Left ventricle myocardium inferior (tissue), 1 donor: ENCODE measurements at regions not wholly inside any gene's neighbourhood (a gene's known extent, or its start where the extent isn't known, plus 50 kb on each side); places are given as distances from the start of the nearest gene placed in this dataset.

Experiments
- DNase-seq: peaks from one replicate; pipeline ENCODE4 v3.0.0-alpha.2; 2020
- H3K27ac ChIP-seq: fragments of 200-600 bp; replicated peaks from 2 replicates; pipeline ENCODE4 v1.8.0; 2021
- H3K27me3 ChIP-seq: fragments of 200-600 bp; 2 replicates; pipeline ENCODE4 v1.8.0; 2021; ENCODE audit warnings: low read depth
- H3K36me3 ChIP-seq: fragments of 200-600 bp; 2 replicates; pipeline ENCODE4 v1.8.0; 2021
- H3K4me1 ChIP-seq: fragments of 200-600 bp; 2 replicates; pipeline ENCODE4 v1.8.0; 2021
- H3K4me3 ChIP-seq: fragments of 200-600 bp; 2 replicates; pipeline ENCODE4 v1.8.0; 2021; ENCODE audit warnings: mild to moderate bottlenecking, moderate library complexity
- H3K9me3 ChIP-seq: fragments of 200-600 bp; replicated peaks from 2 replicates; pipeline ENCODE4 v1.8.0; 2021
- intact Hi-C: fragments of 100-400 bp; cut with micrococcal nuclease; formaldehyde crosslinking; loops from one replicate; pipeline ENCODE4 v1.11.0; 2022
- TF ChIP-seq, protein P1 (sequence below): fragments of 200-600 bp; IDR thresholded peaks from 2 replicates; pipeline ENCODE4 v1.8.0; 2021; ENCODE audit warnings: antibody characterized with exemption, mild to moderate bottlenecking, borderline replicate concordance
- donor health status: DM: no; HTN: yes; CAD: no; lungs with severe emphysema.

DNA sequence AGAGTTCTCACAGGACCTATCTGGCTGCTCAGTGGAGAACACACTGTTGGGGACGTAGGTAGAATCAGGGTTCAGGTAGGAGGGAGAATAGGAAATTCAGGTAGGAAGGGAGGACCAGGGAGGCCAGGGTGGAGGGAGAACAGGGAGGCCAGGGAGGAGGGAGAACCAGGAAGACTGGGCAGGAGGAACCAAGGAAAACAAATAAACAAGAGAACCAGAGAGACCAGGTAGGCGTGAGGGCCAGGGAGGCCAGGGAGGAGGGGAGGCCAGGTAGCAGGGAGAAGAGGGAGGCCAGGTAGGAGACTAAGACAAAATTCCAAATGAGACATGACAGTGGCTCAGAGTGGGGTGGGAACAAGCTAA lies 337.6 kb downstream of the EIPR1 start:
- H3K27me3 ChIP-seq: peaks cover 45% of the 10 kb centered on the region
- peaks cover 23% of the 10 kb centered on the region for H3K4me1 ChIP-seq
- no peak overlapping the region for H3K4me3 ChIP-seq
- H3K9me3 ChIP-seq: no peaks in the 10 kb centered on the region
- H3K36me3 ChIP-seq: no peaks in the 10 kb centered on the region
- DNase-seq: no peak
- intact Hi-C loops: no loop called here
- H3K27ac ChIP-seq: no peak overlapping the region
- TF ChIP-seq, protein P1, sequence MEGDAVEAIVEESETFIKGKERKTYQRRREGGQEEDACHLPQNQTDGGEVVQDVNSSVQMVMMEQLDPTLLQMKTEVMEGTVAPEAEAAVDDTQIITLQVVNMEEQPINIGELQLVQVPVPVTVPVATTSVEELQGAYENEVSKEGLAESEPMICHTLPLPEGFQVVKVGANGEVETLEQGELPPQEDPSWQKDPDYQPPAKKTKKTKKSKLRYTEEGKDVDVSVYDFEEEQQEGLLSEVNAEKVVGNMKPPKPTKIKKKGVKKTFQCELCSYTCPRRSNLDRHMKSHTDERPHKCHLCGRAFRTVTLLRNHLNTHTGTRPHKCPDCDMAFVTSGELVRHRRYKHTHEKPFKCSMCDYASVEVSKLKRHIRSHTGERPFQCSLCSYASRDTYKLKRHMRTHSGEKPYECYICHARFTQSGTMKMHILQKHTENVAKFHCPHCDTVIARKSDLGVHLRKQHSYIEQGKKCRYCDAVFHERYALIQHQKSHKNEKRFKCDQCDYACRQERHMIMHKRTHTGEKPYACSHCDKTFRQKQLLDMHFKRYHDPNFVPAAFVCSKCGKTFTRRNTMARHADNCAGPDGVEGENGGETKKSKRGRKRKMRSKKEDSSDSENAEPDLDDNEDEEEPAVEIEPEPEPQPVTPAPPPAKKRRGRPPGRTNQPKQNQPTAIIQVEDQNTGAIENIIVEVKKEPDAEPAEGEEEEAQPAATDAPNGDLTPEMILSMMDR: no peak

DNA sequence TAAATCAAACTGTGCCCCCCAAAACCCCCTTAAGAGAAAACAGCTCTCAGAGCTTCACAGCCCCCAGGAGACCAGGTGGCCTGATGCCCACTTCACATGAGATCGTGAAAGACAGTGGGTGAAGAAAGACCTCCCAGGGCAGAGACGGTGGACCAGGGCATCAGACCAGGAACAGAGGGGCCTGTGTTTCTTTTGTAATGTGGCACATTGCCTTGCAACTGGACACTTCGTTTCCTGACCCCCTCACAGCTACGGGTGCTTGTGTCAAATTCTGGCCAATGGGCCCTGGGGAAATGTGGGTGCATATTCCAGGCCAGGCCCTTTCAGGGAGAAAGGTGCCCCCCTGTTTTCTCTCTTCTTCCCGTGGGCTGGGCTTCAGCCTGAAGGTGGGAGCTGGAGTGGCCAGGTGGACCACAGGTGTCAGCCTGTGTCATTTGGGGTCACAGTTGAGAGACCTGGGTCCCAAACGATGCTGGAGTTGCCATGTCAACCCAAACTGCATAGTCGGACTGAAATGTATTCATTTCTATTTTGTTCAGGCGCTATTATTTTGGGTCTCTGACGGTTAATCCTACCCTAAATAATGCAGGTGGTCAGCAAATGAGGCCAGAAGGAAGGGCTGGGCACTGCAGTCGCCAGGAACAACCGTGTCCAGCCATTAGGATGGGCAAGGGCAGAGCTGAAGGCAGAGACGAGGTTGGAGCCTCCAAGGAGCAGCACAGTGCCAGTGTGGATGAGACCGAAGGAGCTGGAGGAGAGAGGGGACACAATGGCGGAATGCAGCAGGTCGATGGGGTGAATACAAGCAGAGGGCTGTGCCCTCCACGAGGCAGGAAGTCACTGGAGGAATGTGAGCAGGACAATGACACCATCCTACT lies 338.2 kb downstream of the EIPR1 start:
- DNase-seq: no peak
- no peaks in the 10 kb centered on the region for H3K9me3 ChIP-seq
- no peaks in the 10 kb centered on the region for H3K36me3 ChIP-seq
- H3K27me3 ChIP-seq: peaks cover 45% of the 10 kb centered on the region
- intact Hi-C loops: no loop called here
- H3K4me3 ChIP-seq: no peak overlapping the region
- H3K4me1 ChIP-seq: peaks cover 23% of the 10 kb centered on the region
- no peak overlapping the region for H3K27ac ChIP-seq
- TF ChIP-seq, protein P1: no peak

DNA sequence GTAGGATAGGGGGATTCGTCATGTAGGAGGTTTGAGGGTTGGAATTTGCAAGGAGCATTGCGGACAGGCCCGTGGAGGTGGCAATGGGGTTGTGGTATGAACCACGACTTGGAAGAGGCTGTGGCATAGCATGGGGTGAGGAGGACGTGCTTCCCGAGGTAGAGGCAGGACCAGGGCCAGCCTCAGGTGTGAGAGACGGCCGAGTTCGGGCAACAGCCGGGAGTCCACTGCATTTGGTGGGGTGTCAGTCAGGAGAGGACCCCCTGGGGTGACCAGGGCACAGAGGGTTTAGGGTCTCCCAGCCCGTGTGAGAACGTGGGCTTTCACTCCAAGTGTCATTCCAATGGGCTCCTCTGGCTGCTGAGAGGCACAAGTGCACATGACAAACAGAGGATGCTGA lies 339.0 kb downstream of the EIPR1 start:
- TF ChIP-seq, protein P1: no peak
- Histone ChIP-seq H3K4me3 (no peak overlapping the region), H3K4me1 (peaks cover 23% of the 10 kb centered on the region), H3K27me3 (peaks cover 41% of the 10 kb centered on the region), H3K27ac (no peak overlapping the region), H3K9me3 (no peaks in the 10 kb centered on the region), H3K36me3 (no peaks in the 10 kb centered on the region)
- intact Hi-C loops: no loop called here
- no peak for DNase-seq

DNA sequence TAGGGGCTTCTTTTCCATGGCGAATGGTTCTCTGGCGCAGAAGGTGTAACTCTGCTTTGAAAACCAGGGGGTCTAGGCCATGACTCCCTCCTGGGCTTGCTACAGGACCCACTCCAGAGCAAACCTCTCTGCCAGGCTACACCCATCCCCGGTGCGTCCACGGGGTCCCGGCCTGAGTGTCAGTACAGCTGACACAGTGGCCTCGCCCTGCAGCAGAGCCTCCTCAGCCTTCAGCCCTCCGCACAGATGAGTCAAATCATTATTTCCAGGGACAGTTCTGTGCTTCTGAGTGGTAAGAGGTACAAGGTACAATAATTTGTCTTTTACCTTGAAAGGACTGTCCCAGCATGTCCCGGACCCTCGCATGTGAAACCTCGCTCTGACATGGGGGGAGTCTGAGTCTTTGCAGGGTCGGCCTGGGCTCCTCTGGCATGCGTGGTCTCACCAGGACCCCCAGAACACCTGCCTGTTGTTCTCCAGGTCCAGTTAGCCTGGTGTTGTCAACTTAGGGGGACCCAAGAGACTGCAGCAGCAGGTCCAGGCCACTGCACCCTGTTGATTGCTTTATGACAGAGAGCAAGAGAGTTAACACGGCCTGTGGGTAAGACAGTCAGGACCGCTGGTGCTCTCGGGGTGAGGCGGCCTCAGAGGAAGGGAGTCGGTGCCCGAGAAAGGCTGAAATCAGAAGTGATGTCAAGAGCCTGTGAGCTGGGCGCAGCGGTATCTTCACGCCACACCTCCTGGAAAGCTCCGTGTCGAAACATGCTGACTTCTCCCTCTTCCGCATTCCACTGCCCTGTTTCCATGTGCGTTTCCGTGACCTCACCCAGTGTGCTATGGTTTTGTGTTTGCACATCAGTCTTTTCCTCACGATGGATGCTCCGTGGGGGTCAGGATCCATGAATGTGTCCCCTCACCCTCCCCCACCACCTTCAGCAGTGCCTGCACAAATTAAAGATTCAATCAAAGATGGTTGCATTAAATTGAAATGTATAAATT lies 340.1 kb downstream of the EIPR1 start:
- Histone ChIP-seq H3K27me3 (peaks cover 30% of the 10 kb centered on the region), H3K4me1 (peaks cover 14% of the 10 kb centered on the region), H3K4me3 (no peak overlapping the region), H3K9me3 (peaks cover under 1% of the 10 kb centered on the region), H3K27ac (no peak overlapping the region), H3K36me3 (no peaks in the 10 kb centered on the region)
- TF ChIP-seq, protein P1: no peak
- intact Hi-C loops: no loop called here
- DNase-seq: no peak

DNA sequence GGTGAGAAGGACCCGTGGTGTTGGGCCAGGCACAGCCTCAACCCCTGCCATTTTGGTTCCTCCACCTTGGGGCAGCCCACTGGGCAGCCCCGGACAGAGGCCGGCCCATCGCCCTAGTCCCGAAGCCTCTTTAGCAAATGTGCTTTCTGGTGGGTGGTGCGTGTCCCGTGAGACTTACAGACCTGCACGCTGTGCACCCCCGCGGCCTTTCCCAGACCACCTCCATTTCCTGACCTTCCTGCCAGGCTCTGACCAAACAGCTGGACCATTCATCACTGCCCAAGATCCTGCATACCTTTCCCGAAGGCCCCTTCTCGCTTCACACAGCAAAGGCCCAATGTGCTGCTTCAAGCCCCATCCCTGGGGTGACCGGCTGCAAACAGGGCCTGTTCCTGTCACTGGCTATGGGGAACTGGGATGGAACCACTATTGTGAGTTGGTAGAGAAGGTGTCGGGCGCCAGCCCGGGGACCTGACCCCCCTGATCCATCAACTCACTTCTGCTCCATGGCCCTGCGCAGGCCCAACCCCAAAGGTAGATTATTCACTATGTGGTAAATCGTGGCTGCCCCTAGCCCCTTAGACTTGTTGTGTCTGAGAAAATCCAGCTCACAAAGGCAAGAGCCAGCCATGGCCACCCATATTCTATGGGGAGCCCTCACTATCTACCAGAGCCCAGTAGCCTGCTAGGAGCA lies 341.0 kb downstream of the EIPR1 start:
- H3K4me1 ChIP-seq: peaks cover 6% of the 10 kb centered on the region
- TF ChIP-seq, protein P1: no peak
- no peaks in the 10 kb centered on the region for H3K36me3 ChIP-seq
- H3K27me3 ChIP-seq: peaks cover 21% of the 10 kb centered on the region
- H3K27ac ChIP-seq: no peak overlapping the region
- H3K9me3 ChIP-seq: peaks cover 4% of the 10 kb centered on the region
- no peak for DNase-seq
- intact Hi-C loops: no loop called here
- no peak overlapping the region for H3K4me3 ChIP-seq
